Stromal cell of bone marrow (primary cell): ENCODE measurements at regions not wholly inside any gene's neighbourhood (a gene's known extent, or its start where the extent isn't known, plus 50 kb on each side); places are given as distances from the start of the nearest gene placed in this dataset.
"Not testable (repeated sequence)": the region's sequence is repeated elsewhere in the genome, so short reads cannot be mapped to it uniquely, and the experiment has no call there.

Experiments used
- DNase-seq: peaks from one replicate; pipeline ENCODE4 v3.0.0-alpha.2; 2012; ENCODE audit warnings: low read depth

DNA sequence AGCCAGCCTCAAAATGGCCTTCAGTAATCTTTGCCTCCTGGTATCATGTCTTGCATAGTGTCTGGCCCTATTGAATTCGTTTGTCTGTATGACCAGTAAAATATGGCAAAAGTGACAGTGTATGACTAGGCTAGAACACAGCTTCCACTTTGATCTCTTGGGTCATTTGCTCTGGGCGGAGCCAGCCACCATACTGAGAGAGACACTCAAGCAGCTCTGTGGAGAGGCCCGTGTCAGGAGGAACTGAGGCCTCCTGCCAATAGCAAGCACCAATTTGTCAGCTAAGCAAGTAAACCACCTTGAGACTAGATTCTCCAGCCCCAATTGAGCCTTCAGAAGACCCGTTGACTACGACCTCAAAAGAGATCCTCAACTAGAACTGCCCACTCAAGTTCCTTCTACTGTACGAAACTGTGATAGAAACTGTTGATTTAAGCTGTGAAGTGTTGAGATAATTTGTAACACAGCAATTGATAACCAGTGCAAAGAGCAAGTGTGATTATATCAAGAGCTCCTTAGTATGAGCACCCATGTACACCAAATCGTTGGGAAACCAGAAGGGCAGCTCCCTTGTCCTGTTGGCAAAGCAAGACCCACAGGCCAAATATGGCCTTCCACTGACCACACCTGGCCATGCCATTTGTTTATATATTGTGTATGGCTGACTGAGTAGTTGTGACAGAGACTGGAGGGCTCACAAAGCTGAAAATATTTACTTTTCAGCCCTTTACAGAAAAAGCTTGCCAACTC lies 52.7 kb upstream of the SERBP1 start:
- no peak for DNase-seq

DNA sequence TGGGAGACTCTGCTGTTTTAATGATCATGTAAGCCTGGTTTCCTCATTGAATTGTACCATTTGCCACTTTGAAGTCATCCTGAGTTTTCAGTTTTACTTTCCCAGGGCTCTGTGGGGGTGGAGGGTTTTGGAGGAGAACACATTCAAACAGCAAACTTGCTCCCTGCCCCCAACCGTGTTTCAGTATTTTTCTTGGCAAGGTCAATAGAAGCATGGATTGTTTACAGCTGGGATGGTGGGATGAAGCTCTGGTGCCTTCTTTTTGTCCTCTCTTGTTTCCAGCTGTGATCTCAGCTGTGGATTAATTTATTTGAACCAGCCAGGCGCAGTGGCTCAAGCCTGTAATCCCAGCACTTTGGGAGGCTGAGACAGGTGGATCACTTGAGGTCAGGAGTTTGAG lies 54.3 kb upstream of the SERBP1 start:
- DNase-seq, result no peak

DNA sequence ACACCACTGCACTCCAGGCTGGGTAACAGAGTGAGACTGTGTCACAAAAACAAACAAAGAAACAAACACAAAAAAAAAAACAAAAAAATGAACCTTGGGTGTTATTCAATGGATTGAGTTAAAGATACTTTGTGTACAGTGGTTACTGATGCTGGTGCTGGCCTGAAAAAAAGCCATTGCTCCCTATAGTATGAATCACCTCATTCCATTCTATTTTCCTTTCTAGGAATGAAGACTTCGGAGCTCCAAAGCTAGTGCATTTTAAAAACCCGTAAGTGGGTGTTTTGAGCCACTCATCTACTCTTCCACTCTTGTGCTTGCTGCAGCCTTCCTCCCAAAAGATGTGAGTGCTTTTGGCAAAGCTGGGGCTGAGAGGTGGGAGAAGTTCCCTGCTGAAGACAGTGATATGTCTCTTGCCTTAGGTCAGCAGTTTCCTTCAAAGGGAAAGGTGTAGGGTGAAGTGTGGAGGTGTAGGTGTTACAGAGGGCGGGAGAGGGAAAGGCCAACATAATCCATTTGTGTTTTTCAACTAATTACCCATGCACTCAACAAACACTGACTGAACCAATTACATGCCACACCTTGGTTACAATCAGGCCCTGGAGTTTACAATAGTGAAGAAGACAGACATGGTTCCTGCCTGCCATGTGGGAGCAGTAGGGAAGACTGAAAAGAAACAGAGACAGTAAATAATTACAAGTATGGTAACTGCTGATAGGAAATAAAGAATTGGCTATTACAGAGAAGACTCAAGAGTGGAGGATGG lies 55.0 kb upstream of the SERBP1 start:
- DNase-seq, result no peak

DNA sequence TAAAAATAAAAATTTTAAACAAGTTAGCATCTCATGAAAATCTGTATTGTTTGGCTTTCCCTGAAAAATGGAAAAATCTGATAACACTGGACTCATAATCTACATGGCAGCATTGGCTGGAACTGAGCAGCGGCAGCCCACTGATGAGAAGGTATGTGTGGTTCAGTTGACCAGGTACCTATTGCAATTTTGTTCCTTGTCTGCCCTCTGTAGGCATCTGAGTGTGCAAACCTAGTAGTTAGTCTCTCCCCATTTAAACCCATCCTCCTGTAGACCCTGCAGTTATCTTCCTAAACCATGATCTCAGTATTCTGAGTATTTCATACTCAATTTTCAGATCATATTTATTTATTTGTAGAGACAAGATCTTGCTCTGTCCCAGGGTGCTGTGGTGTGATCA lies 59.4 kb upstream of the SERBP1 start:
- no peak for DNase-seq

DNA sequence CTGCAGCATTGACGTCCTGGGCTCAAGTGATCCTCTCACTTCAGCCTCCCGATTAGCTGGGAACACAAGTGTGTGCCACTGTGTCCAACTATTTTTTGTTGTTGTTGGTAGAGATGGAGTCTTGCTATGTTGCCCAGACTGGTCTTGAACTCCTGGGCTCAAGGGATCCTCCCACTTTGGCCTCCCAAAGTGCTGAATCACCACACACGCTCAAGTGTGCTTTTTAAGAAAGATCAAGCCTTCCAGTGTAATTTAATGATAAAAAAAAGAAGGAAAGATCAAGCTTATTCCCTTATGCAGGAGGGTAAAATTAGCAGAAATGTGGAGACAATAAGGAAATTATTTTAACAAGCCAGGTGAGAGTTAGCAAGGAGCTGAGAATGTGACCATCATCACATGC lies 61.1 kb upstream of the SERBP1 start:
- DNase-seq, result no peak

DNA sequence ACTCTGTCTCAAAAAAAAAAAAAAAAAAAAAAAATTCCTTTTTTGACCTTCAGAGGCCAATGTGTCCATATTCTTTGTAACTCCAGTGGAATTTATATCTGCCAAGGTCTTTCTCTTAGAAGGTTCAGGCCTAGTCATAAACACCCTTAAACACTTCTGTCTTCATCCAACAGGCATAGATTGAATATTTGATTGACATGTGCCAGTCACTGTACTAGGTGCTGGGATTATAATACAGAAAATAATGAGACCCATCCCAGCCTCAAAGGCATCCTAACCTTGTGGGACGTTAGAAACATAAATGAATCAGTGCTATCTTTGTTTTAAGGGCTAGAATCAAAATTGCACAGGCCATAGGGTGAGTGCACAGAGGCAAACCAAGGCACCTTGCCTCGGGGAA lies 62.9 kb upstream of the SERBP1 start:
- DNase-seq, result no peak

DNA sequence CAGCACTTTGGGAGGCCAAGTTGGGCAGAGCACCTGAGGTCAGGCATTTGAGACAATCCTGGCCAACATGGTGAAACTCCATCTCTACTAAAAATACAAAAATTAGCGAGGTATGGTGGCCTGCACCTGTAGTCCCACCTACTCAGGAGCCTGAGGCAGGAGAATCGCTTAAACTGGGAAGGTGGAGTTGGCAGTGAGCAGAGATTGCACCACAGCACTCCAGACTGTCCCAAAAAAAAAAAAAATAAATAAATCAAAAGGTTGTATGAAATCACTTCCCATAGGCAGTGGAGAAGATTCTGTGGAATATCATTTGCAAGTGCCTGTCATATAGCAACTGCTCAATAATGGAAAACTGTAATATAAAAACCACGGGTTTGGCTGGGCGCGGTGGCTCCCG lies 65.1 kb upstream of the SERBP1 start:
- no peak for DNase-seq

DNA sequence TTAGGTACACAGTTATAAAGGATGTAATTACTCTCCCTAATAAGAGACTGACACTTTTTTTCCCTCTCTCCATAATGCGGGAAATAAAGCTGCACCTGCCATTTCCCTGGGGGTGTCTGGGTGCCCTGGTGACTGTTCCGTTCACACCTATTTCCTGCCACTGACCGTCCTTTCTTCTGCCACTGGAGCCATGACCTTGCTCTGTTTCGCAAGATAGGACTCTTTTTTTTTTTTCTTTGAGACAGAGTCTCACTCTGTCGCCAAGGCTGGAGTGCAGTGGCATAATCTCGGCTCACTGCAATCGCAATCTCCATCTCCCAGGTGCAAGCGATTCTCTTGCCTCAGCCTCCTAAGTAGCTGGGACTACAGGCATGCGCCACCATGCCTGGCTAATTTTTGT lies 66.1 kb upstream of the SERBP1 start:
- DNase-seq, result no peak

DNA sequence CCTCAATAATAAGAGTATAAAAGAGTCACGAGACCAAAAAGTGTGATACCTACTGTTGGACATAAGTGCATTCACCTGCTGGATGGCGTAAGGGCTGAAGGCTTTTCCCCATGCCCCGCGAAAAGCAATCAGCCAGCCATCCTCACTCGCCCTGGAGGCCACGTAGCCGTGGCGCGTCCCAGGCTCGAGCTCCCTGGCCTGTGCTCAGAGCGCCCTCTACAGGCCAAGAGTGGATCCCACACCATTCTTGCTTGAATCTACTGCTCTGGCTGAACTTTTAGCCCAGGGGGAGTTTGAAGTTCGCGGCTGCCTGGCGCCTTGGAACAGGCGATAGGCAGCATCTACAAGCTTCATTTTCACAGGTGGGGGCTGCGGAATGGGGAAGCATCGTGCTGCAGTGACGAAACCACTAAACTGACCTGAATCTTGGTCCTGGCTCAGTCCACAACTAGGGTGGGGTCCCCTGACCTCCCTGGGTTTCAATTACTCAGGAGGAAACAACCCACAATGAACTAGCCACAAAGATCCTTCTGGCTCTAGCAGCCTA lies 70.3 kb upstream of the SERBP1 start:
- DNase-seq, result peak; percentile 64

DNA sequence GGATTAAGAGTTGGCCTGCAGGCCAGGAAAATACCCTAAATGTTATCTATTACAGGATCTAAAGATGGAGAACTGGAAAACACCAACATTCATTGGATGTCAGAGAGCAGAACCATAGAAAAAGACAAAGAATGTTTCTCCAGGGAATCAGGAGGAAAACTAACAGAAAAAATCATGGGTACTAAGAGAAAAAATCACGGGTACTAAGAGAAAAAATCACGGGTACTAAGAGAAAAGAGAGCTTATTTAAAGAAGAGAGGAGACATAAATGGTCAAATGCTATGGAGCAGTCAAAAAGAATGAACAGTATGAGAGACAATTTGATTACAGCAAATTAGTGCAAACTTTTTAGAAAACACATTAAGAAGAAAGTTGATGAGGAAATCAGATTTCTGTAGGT lies 73.8 kb upstream of the SERBP1 start:
- no peak for DNase-seq

DNA sequence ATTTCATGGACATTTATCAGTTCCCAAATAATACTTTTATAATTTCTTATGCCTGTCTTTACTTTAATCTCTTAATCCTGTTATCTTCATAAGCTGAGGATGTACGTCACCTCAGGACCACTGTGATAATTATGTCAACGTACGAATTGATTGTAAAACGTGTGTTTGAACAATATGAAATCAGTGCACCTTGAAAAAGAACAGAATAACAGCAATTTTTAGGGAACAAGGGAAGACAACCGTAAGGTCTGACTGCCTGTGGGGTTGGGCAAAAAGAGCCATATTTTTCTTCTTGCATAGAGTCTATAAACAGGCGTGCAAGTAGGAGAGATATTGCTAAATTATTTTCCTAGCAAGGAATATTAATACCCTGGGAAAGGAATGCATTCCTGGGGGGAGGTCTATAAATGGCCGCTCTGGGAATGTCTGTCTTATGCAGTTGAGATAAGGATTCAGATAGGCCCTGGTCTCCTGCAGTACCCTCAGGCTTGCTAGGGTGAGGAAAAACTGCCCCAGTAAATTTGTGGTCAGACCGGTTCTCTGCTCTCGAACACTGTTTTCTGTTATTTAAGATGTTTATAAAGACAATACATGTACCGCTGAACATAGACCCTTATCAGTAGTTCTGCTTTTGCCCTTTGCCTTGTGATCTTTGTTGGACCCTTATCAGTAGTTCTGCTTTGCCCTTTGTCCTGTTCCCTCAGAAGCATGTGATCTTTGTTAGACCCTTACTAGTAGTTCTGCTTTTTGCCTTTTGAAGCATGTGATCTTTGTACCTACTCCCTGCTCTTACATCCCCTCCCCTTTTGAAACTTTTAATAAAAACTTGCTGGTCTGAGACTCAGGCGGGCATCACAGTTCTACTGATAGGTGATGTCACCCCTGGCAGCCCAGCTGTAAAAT lies 83.4 kb upstream of the SERBP1 start:
- not testable (repeated sequence) for DNase-seq

DNA sequence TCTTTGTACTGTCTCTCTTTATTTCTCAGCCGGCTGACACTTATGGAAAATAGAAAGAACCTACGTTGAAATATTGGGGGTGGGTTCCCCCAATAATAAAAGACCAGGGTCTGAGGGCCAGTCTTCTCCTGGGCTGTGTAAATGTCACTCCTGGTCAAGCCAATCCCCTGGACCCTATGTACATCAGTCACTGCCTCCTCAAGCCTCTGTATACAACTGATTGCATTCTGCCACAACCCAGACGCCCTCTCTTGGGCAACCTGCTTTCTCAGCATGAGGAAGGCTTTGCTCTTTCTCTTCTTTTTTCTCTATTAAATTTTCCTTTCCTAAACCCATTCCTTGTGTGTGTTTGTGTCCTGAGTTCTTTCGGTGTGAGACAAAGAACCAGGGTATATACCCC lies 84.1 kb upstream of the SERBP1 start:
- DNase-seq, result no peak

DNA sequence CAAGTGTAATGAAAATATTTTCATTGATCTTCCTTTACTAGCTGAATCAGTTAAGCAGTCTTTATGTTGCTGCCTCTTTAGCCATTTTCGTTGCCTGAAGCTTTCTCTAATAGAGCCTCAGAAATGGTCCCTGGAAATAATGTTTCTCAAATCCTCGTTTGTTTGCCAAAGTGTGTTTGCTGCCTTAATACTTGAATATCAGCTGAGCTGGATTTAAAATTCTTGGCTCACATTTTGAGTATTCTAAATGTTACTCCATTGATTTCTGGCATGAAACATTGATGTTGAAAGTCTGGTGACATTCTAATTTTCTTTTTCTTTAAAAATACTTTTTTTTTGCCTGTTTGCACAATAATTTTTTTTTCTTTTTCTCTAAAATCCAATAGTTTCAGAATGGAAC lies 84.6 kb upstream of the SERBP1 start:
- DNase-seq, result no peak

DNA sequence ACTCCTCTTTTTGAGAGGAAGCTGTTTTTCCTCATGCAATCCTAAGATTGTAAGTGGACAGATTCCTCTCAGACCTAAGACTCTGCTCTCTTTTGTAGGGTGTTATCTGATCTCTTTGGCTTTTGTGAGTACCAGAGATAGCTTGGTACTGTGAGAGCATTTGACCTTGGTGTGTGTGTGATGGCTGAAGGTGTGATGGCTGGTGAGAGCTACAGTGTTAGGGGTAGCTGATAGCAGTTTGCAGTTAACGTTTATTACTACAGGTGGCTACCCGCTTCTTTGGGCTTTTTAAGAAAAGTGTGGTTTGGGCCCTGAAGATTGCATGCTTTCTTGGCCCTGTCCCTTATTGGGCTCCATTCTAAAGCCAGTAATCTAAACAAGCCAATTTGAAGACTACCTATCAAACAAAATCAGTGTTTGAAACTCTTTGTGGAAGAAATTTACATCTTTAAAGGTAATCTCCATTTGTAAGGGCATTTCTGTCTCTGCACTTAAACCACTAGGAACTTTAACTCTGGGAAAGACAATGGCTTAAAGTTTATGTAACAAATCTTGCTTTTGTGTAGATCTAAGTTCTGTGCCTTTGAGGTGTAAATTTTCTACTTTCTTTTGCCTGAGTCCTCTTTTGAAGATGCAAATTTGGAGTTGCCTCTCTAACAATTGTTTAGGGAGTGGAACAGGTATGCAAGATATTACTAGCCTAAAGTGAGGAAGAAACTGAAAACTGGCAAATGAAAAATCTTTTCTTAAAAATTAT lies 85.3 kb upstream of the SERBP1 start:
- no peak for DNase-seq

DNA sequence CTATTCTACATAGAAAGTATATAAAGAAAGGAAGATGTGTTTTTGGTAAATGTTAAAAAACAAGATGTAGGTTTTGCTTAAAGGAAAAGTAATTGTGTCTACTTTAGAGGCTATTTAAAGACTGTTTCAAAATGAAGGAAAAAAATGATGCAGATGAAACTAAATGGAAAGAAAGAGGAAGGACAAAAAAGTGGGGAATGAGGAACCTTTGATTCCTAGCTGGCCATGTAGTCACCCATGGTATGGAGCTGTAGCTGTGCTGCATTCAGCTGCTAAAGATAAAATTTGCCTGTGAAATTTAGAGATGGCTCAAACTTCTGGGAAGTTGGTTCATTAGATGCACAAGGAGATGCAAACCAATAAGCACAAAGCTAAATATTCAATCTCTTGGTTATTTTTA lies 86.8 kb upstream of the SERBP1 start:
- DNase-seq, result no peak

DNA sequence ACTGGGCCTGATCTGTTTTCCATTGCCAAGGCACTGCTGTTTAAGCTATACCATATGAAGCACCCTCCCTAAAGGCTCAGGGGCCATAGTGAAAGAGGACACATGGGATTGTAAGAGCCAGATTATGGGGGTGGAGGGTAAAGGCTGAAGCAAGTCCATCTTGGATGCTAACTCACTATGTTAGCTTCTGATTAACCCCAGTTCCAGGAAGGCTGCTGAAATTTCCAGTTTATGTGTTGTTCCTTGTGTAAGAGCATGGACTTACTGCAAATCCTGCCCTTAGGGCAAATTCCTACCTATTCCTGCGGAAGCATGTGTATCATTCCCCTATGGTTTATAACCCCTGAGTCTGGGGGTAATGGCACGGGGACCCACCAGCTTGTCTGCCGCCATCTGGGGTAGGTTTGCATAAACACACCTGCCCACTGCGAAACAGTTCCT lies 91.8 kb upstream of the SERBP1 start:
- DNase-seq, result no peak

DNA sequence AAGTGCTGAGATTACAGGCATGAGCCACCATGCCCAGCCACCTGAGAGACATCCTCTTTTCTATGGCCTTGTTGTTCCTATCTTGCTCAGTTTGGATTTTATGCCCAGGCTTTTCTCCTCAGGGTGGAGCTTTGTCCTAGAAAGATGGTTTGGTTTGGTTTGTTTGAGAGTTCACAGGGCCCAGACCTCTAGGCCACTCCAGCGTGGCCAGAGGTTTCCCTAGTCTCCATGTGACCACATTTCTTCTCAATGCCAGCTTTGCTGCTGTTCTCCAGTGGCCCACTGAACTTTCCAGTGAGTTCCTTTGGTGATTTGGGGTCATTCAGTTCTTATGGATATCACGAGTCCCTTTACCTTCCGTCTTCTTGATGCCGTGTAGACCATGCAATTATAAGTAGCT lies 92.6 kb upstream of the SERBP1 start:
- DNase-seq, result no peak

DNA sequence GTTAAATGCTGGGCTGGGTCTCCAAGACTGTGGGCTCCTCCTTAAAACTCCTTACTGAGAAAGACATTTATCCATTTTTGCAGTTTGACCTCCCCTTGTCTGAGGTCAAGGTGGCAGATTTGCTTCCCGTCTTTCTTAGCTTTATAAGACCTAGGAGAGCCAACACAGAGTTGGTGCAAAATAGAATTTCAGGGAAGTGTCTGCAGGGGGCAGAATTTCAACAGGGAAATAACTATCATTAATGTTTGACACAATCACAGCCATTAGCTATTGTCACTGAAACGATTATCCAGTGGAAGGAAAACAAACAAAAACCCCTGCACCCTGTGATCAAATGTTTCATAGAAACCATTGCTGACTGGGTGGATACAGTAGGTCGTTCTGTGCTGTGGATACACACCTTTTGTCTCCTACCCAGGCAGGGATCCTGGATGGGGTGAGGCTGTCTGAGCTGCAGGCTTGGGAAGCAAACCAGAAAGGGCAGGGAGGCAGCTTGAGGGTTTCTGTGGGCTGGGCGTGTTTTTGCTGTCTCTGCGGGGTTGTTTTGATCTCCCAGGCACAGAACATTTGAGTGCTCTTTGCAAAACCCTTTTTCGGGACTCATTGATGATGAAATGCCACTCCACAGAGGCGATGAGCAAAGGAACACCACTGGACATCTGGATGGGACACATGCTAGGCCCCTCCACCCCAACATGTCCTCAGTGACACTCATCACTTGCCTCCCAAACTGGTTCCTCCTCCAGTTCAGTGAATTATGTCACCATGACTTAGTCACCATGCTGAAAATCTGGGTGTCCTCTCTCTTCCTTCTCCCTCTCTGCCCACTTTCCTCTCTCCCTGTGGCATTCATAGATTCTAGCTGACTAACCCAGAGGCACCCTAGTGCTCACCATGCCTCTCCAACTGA lies 94.2 kb upstream of the SERBP1 start:
- DNase-seq, result no peak

DNA sequence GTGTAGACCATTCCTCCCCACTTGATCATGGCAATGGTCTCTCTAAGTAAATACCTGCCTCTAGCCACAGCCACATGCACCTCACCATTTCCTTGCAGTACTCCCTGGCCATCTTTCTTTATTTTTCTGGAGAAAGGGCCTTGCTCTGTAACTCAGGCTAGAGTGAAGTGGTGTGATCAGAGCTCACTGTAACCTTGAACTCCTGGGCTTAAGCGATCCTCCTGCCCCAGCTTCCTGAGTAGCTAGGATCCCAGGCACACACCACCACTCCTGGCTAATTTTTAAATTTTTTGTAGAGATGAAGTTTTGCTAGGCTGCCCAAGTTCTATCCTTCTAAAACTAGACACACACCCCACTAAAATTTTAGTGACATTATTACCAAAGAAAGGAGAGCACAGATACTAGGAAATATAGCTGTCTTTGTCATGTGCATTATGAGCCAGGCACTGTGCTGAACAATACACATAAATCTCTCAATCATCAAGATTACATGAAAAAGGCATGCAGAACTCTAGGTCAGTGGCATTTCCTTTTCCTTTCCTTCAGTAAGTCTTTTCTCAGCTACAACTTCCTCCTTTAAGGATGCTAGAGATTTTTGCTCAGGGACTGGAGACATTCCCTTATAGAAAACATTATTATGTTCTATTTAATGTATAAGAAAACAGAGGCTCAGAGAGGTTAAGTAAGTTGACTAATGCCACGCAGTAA lies 95.0 kb upstream of the SERBP1 start:
- DNase-seq, result no peak

DNA sequence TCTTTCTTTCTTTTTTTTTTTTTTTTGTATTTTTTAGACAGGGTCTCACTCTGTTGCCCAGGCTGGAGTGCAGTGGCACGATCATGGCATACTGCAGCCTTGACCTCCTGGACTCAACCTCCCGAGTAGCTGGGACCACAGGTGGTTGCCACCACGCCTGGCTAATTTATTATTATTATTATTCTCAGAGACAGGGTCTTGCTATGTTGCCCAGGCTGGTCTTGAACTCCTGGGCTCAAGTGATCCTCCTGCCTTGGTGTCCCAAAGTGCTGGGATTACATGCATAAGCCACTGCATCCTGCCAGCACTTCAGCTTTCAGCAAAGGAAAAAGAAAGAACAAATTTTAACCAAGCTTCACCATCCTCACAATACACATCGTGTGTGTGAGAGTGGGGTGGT lies 97.9 kb upstream of the SERBP1 start:
- DNase-seq, result no peak
